GM12801 (cell line): ENCODE measurements at regions not wholly inside any gene's neighbourhood (a gene's known extent, or its start where the extent isn't known, plus 50 kb on each side); places are given as distances from the start of the nearest gene placed in this dataset.

Experiments used
- TF ChIP-seq, protein P1 (sequence below): IDR thresholded peaks from one replicate; pipeline ENCODE4 v1.5.1; 2011; ENCODE audit warnings: control low read depth; ENCODE audit not compliant: insufficient read length; ENCODE audit errors: extremely low read depth

DNA sequence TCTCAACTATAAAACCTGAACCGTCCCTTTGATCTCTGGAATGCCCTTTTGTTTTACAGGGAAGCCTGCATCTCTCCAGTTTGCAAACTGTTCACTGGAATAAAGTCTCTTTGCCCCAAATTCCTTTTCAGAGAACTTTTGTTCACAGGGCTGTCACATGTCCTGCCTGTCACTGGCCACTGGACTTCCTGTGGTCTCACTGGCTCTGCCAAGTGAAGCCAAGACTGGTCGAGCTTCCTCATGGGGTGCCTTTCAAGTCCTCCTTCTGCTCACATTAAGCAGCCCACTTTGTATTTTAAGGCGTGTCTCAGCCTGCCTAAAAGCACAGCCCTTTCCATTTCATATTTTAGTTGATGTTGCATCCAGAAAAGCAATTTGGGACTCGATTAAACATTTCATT lies 215.7 kb downstream of the KATNAL1 start:
- TF ChIP-seq, protein P1, sequence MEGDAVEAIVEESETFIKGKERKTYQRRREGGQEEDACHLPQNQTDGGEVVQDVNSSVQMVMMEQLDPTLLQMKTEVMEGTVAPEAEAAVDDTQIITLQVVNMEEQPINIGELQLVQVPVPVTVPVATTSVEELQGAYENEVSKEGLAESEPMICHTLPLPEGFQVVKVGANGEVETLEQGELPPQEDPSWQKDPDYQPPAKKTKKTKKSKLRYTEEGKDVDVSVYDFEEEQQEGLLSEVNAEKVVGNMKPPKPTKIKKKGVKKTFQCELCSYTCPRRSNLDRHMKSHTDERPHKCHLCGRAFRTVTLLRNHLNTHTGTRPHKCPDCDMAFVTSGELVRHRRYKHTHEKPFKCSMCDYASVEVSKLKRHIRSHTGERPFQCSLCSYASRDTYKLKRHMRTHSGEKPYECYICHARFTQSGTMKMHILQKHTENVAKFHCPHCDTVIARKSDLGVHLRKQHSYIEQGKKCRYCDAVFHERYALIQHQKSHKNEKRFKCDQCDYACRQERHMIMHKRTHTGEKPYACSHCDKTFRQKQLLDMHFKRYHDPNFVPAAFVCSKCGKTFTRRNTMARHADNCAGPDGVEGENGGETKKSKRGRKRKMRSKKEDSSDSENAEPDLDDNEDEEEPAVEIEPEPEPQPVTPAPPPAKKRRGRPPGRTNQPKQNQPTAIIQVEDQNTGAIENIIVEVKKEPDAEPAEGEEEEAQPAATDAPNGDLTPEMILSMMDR: no peak

DNA sequence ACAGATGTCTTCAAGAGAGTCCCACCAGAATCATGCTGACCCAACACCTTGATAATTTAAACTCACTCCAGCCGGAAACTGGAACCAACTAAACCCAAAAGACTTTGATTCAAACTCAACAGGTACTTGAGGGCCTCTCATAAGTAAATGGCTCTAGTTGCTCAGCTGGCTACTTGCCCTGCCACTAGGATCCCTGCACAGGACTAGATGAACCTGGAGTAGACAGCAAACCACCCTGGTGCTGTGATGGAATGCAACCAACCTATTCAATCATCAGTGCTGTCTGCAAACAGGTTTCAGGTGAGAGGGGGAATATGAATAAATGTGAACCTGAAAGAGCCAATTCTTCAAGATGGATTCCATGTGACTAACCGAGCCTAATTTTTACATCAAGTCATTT lies 216.3 kb downstream of the KATNAL1 start:
- TF ChIP-seq, protein P1: no peak

DNA sequence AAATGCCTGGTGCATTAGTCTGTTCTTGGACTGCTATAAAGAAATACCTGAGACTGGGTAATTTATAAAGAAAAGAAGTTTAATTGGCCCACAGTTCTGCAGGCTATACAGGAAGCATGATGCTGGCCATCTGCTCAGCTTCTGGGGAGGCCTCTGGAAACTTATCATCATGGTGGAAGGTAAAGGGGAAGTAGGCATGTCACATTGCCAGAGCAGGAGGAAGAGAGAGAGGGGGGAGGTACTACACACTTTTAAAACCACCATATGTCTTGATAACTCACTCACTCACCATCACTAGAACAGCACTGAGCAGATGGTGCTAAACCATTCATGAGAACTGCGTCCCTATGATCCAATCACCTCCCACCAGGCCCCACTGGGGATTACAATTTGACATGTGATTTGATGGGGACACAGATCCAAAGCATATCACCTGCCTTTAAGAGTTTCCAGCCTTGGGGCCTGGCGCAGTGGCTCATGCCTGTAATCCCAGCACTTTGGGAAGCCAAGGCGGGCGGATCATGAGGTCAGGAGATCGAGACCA lies 219.0 kb downstream of the KATNAL1 start:
- TF ChIP-seq, protein P1: no peak

DNA sequence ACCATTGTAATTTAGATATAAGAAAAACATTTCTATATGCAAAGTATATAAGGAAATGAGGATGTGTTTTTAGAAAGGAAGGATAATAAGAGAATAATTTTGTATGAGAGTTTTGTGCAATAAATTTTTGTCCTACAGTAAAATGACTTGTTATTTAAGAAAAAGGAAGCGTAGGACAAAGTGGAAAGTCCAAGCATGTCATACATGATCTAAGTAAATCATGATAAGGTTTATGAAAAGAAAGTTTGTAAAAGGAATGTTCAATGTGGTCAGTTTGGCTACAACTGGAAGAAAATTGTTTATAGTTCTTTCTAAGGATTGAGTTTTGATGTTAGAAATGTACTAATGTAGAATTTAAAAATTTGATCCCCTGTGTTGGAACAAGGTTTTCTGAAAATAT lies 222.3 kb downstream of the KATNAL1 start:
- TF ChIP-seq, protein P1: no peak

DNA sequence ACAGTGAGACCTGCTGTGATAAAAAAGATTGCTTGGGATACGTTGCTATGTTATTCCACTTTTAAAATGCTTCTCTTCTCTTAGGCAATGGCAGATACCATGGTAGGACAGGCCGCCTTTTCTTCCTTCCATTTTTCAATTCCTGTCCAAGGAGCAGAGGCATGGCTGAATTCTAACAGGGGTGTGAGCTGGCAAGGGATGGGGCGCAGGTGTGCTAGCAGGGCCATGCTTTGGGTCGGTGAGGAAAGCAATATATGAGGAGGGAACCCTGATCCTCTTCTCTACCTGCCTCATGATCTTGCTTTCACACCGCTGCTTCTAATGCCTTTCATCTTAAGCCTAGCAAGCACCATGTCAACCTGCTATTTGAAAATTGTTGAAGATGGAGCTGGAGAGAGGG lies 225.0 kb downstream of the KATNAL1 start:
- TF ChIP-seq, protein P1: no peak

DNA sequence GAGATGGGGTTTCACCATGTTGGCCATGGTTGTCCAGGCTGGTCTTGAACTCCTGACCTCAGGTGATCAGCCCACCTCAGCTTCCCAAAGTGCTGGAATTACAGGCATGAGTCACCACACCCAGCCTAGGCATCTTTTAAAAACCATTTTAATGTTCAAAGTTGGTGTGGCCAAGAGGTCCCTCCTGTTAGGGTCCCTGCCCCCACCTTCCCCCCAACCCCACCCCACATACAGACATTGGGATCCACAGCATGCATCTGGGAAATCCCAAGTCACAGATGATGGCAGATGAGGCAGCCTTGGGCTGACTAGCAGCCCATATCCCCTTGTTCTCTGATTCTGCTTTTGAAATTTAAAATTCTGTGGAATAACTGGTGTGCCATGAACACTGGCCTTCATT lies 226.0 kb downstream of the KATNAL1 start:
- TF ChIP-seq, protein P1: no peak

DNA sequence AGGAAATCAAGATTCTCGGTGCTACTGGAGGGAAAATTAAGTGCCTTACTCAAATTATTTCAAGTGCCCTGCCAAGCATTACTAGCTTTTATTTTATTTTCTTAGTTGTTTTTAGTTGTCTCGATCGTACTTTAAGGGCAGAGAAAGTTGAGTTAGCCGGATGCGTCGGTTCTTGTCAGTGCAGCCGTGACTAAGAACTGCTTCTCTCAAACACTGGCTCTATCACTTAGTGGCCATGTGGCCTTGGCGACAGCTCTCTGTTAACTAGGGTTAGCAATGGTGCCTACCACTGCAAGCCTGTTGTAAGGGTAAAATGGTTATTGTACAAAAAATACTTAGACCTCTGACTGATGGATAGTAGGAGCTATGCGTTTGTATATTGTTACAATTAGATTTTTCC lies 227.8 kb downstream of the KATNAL1 start:
- TF ChIP-seq, protein P1: no peak
